T-helper 2 cell treated with Interferon-gamma antibody and Interleukin-4, amounts not matched to agents 5 μg/mL and 100 μg/mL, for 36 hours (primary cell): ENCODE measurements at regions not wholly inside any gene's neighbourhood (a gene's known extent, or its start where the extent isn't known, plus 50 kb on each side); places are given as distances from the start of the nearest gene placed in this dataset.
"Not testable (repeated sequence)": the region's sequence is repeated elsewhere in the genome, so short reads cannot be mapped to it uniquely, and the experiment has no call there.

Experiments
- DNase-seq: peaks from one replicate; pipeline ENCODE4 v3.0.0; 2021; ENCODE audit warnings: low spot score
- H3K27ac Mint-ChIP-seq: one replicate; pipeline ENCODE4 v1.8.0; 2021; ENCODE audit warnings: mild to moderate bottlenecking, mixed read lengths
- H3K27me3 Mint-ChIP-seq: one replicate; pipeline ENCODE4 v1.8.0; 2021; ENCODE audit warnings: low read depth, mixed read lengths
- H3K36me3 Mint-ChIP-seq: one replicate; pipeline ENCODE4 v1.8.0; 2021; ENCODE audit warnings: low read depth, mixed read lengths
- H3K4me1 Mint-ChIP-seq: one replicate; pipeline ENCODE4 v1.8.0; 2021; ENCODE audit warnings: low read depth, mixed read lengths
- H3K4me3 Mint-ChIP-seq: one replicate; pipeline ENCODE4 v1.8.0; 2022; ENCODE audit warnings: mild to moderate bottlenecking, moderate library complexity, mixed read lengths
- H3K9me3 Mint-ChIP-seq: one replicate; pipeline ENCODE4 v1.8.0; 2021; ENCODE audit warnings: mixed read lengths

DNA sequence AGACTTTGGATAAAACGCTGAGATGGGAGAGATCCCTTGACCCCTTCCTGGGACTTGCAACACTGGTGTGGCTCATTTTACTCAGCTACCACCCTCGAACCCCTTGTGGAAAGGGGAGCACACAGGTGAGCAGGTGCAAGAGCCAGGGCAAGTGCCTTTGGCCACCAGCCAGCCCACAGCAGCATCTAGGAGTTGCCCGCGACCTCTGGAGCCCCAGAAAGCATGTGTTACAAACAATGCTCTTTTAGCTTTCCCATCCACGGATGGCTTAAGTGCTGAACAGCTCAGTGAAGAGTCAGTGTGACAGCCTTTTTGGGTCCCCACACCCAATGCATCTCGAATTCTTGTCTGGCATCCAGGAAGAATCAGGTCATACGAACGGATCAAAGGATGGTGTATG, 197.8 kb downstream of the MEMO1 start:
- H3K27ac Mint-ChIP-seq = no peak overlapping the region
- no peaks in the 10 kb centered on the region for H3K36me3 Mint-ChIP-seq
- DNase-seq = no peak
- no peak overlapping the region for H3K4me3 Mint-ChIP-seq
- H3K4me1 Mint-ChIP-seq = peaks cover 15% of the 10 kb centered on the region
- peaks cover 3% of the 10 kb centered on the region for H3K27me3 Mint-ChIP-seq
- H3K9me3 Mint-ChIP-seq = no peaks in the 10 kb centered on the region

GRCh38 chr2:31812051-31812798, 198.6 kb downstream of the MEMO1 start:
- Mint-ChIP-seq H3K36me3 (no peaks in the 10 kb centered on the region), H3K9me3 (no peaks in the 10 kb centered on the region), H3K27me3 (no peaks in the 10 kb centered on the region), H3K4me3 (peak overlapping the region; percentile 25), H3K27ac (peak overlapping the region; percentile 60), H3K4me1 (peaks cover 15% of the 10 kb centered on the region)
- DNase-seq = peak; percentile 23

GRCh38 chr2:31811482-31811881, 199.3 kb downstream of the MEMO1 start:
- H3K9me3 Mint-ChIP-seq = no peaks in the 10 kb centered on the region
- peaks cover 15% of the 10 kb centered on the region for H3K4me1 Mint-ChIP-seq
- H3K4me3 Mint-ChIP-seq = peak overlapping the region; percentile 25
- H3K36me3 Mint-ChIP-seq = no peaks in the 10 kb centered on the region
- no peak overlapping the region for H3K27ac Mint-ChIP-seq
- DNase-seq = no peak
- no peaks in the 10 kb centered on the region for H3K27me3 Mint-ChIP-seq

- H3K9me3 Mint-ChIP-seq = no peaks in the 10 kb centered on the region
- H3K4me1 Mint-ChIP-seq = peaks cover 15% of the 10 kb centered on the region
- no peaks in the 10 kb centered on the region for H3K36me3 Mint-ChIP-seq
These were observed 200.4 kb downstream of the MEMO1 start for GRCh38 chr2:31810200-31810917.

GRCh38 chr2:31805688-31806087, 205.1 kb downstream of the MEMO1 start:
- H3K4me1 Mint-ChIP-seq = no peaks in the 10 kb centered on the region
- no peak for DNase-seq

More at GRCh38 chr2:31810200-31810917, 200.4 kb downstream of the MEMO1 start:
- Mint-ChIP-seq H3K27ac (no peak overlapping the region), H3K4me3 (no peak overlapping the region), H3K27me3 (no peaks in the 10 kb centered on the region)
- no peak for DNase-seq

GRCh38 chr2:31803481-31804153, 207.2 kb downstream of the MEMO1 start:
- not testable (repeated sequence) for H3K27ac Mint-ChIP-seq, H3K4me1 Mint-ChIP-seq, DNase-seq, H3K9me3 Mint-ChIP-seq, H3K36me3 Mint-ChIP-seq, H3K27me3 Mint-ChIP-seq, H3K4me3 Mint-ChIP-seq

More at GRCh38 chr2:31805688-31806087, 205.1 kb downstream of the MEMO1 start:
- H3K27ac Mint-ChIP-seq = no peak overlapping the region
- H3K4me3 Mint-ChIP-seq = no peak overlapping the region
- no peaks in the 10 kb centered on the region for H3K27me3 Mint-ChIP-seq
- H3K36me3 Mint-ChIP-seq = no peaks in the 10 kb centered on the region
- peaks cover 3% of the 10 kb centered on the region for H3K9me3 Mint-ChIP-seq

GRCh38 chr2:31802711-31803110, 208.1 kb downstream of the MEMO1 start:
- no peak overlapping the region for H3K27ac Mint-ChIP-seq
- peaks cover 10% of the 10 kb centered on the region for H3K9me3 Mint-ChIP-seq
- H3K36me3 Mint-ChIP-seq = no peaks in the 10 kb centered on the region
- no peaks in the 10 kb centered on the region for H3K27me3 Mint-ChIP-seq
- H3K4me3 Mint-ChIP-seq = no peak overlapping the region
- no peaks in the 10 kb centered on the region for H3K4me1 Mint-ChIP-seq
- DNase-seq = no peak

DNA sequence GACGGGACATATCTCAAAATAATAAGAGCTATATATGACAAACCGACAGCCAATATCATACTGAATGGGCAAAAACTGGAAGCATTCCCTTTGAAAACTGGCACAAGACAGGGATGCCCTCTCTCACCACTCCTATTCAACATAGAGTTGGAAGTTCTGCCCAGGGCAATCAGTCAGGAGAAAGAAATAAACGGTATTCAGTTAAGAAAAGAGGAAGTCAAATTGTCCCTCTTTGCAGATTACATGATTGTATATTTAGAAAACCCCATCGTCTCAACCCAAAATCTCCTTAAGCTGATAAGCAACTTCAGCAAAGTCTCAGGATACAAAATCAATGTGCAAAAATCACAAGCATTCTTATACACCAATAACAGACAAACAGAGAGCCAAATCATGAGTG, 211.5 kb downstream of the MEMO1 start:
- H3K9me3 Mint-ChIP-seq = peaks cover 14% of the 10 kb centered on the region
- not testable (repeated sequence) for H3K27me3 Mint-ChIP-seq, DNase-seq, H3K27ac Mint-ChIP-seq, H3K4me1 Mint-ChIP-seq, H3K4me3 Mint-ChIP-seq, H3K36me3 Mint-ChIP-seq

DNA sequence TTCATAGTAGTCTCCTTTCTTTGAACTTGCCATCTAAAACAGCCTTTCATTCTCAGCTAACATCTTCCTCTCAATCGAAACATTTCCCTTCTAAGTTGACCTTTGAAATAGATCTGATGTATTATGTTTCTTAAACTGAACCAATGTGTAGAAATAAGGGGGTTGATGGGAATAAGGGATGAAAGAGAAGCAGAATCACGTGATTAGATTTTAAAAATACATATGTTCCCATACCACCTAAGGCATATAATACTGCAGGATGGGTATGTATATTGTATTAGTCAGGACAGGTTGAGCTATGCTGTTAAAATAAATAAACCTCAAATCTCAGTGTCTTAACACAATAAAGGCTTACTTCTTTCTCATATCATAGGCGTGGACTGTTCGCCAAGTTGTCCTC, 207.5 kb upstream of the SRD5A2 start:
- H3K4me3 Mint-ChIP-seq = no peak overlapping the region
- DNase-seq = no peak
- no peaks in the 10 kb centered on the region for H3K4me1 Mint-ChIP-seq
- H3K27ac Mint-ChIP-seq = no peak overlapping the region
- peaks cover 4% of the 10 kb centered on the region for H3K27me3 Mint-ChIP-seq
- no peaks in the 10 kb centered on the region for H3K9me3 Mint-ChIP-seq
- H3K36me3 Mint-ChIP-seq = no peaks in the 10 kb centered on the region

DNA sequence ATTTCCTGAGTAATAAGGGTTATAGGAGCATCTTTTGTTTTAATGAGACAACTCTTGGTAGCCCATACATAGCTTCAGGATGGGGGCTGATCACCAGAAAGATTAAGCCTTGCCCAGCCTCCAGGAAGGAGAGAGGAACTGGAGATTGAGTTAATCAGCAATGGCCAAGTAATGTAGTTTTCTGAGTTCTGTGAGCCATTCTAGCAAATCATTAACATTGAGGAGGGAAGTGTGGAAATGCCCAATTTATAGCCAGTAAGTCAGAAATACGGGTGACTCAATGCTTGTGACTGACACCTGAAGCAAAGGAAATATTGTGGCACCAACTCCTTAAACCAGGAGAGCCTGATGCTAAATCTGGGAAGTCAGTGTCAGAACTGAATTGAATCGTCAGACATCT, 205.1 kb upstream of the SRD5A2 start:
- no peak for DNase-seq
- Mint-ChIP-seq H3K27ac (no peak overlapping the region), H3K27me3 (peaks cover 9% of the 10 kb centered on the region)

GRCh38 chr2:31784868-31785267, 204.1 kb upstream of the SRD5A2 start:
- H3K36me3 Mint-ChIP-seq = no peaks in the 10 kb centered on the region
- no peak overlapping the region for H3K27ac Mint-ChIP-seq
- H3K27me3 Mint-ChIP-seq = peaks cover 11% of the 10 kb centered on the region
- DNase-seq = no peak
- no peak overlapping the region for H3K4me3 Mint-ChIP-seq
- H3K9me3 Mint-ChIP-seq = peaks cover 8% of the 10 kb centered on the region
- no peaks in the 10 kb centered on the region for H3K4me1 Mint-ChIP-seq

More for the DNA sequence above, 205.1 kb upstream of the SRD5A2 start:
- Mint-ChIP-seq H3K4me1 (no peaks in the 10 kb centered on the region), H3K9me3 (peaks cover 3% of the 10 kb centered on the region), H3K4me3 (no peak overlapping the region), H3K36me3 (no peaks in the 10 kb centered on the region)

DNA sequence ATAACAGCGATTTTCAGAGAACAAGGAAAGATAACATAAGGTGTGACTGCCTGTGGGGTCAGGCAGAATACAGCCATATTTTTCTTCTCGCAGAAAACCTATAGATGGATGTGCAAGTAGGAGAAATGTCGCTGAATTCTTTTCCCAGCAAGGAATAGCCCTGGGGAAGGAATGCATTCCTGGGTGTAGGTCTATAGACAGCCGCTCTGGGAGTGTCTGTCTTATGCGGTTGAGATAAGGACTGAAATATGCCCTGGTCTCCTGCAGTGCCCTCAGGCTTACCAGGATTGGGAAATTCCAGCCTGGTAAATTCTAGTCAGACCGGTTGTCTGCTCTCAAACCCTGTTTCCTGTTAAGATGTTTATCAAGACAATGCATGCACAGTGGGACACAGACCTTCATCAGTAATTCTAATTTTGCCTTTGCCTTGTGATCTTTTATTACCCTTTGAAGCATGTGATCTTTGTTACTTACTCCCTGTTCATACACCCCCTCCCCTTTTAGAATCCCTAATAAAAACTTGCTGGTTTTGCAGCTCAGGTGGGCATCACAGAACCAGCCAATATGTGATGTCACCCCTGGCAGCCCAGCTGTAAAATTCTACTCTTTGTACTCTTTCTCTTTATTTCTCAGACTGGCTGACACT, 202.8 kb upstream of the SRD5A2 start:
- not testable (repeated sequence) for H3K27me3 Mint-ChIP-seq, H3K4me3 Mint-ChIP-seq, H3K4me1 Mint-ChIP-seq, H3K27ac Mint-ChIP-seq, DNase-seq, H3K36me3 Mint-ChIP-seq, H3K9me3 Mint-ChIP-seq

DNA sequence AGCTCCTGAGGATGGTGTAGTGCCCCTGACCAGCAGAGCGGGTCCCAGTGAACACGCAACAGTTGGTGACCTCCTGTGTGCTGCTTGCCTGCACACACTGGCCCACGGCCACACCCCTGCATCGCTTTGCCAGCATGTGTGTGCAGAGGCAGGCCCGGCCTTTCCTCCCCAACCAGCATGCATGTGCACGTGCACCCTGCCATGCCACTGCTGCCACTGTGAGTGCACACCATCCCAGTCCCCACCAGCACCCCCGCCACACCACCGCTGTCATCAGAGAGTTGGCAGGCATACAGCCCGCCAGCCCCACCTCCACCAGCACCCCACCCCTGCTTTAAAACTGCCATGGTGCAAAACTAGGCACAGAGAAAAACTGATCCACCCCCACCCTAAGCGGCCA, 197.4 kb upstream of the SRD5A2 start:
- Mint-ChIP-seq H3K4me3 (no peak overlapping the region), H3K27ac (no peak overlapping the region), H3K27me3 (peaks cover 10% of the 10 kb centered on the region), H3K4me1 (no peaks in the 10 kb centered on the region), H3K36me3 (no peaks in the 10 kb centered on the region), H3K9me3 (peaks cover 8% of the 10 kb centered on the region)
- no peak for DNase-seq

- no peaks in the 10 kb centered on the region for H3K4me1 Mint-ChIP-seq
- no peak overlapping the region for H3K4me3 Mint-ChIP-seq
- no peaks in the 10 kb centered on the region for H3K9me3 Mint-ChIP-seq
- no peaks in the 10 kb centered on the region for H3K36me3 Mint-ChIP-seq
- peaks cover 3% of the 10 kb centered on the region for H3K27me3 Mint-ChIP-seq
- DNase-seq = no peak
- no peak overlapping the region for H3K27ac Mint-ChIP-seq
These were observed 190.0 kb upstream of the SRD5A2 start for GRCh38 chr2:31770741-31771140.
